Esophagus muscularis mucosa (tissue), 4 donors: ENCODE measurements at regions not wholly inside any gene's neighbourhood (a gene's known extent, or its start where the extent isn't known, plus 50 kb on each side); places are given as distances from the start of the nearest gene placed in this dataset.

Experiments used
- CTCF ChIP-seq, 3 experiments: fragments of 200-600 bp in 2 of 3; fragments of 450-650 bp in 1 of 3; sonication (generic) in 2 of 3; IDR thresholded peaks; one replicate each; pipeline ENCODE4 v1.5.1; 2017 to 2019; ENCODE audit warnings: antibody characterized with exemption in 3 of 3, mild to moderate bottlenecking in 2 of 3, moderate library complexity in 1 of 3
- EP300 ChIP-seq: sonication (generic); formaldehyde crosslinking; IDR thresholded peaks from one replicate; pipeline ENCODE4 v1.6.1; 2017; ENCODE audit warnings: antibody characterized with exemption
- POLR2A ChIP-seq: fragments of 450-650 bp; IDR thresholded peaks from one replicate; pipeline ENCODE4 v1.6.1; 2017; ENCODE audit warnings: antibody characterized with exemption, moderate library complexity, mild to moderate bottlenecking, low read depth
- POLR2AphosphoS5 ChIP-seq, 2 donors: sonication (generic); formaldehyde crosslinking; IDR thresholded peaks; one replicate each; pipeline ENCODE4 v1.6.1; 2017; ENCODE audit warnings: antibody characterized with exemption in 2 of 2

GRCh38 chr13:109419896-109420295, 366.5 kb downstream of the IRS2 start:
- TF ChIP-seq CTCF (IDR thresholded peaks at IDR 0.05) (no peak), POLR2A (no peak), POLR2AphosphoS5 (IDR thresholded peaks at IDR 0.05) (no peak), EP300 (no peak)
